Thyroid gland (tissue), 4 donors: ENCODE measurements at regions not wholly inside any gene's neighbourhood (a gene's known extent, or its start where the extent isn't known, plus 50 kb on each side); places are given as distances from the start of the nearest gene placed in this dataset.
A peak's percentile ranks its signal among the peaks of the same experiment; 100 is the strongest.

ENCODE experiments used
- DNase-seq, 2 donors: peaks; one replicate each; pipeline ENCODE4 v3.0.0-alpha.2; 2019
- H3K27ac ChIP-seq, 3 donors: fragments of 200-600 bp; sonication (generic); 1 replicate in 2 of 3; 2 replicates in 1 of 3; pipeline ENCODE4 v1.5.1; 2016 to 2019; ENCODE audit warnings: mild to moderate bottlenecking in 1 of 3, moderate library complexity in 1 of 3
- H3K27me3 ChIP-seq: fragments of 200-600 bp; sonication (generic); one replicate; pipeline ENCODE4 v1.5.1; 2019
- H3K36me3 ChIP-seq, 2 donors: fragments of 200-600 bp; sonication (generic); one replicate each; pipeline ENCODE4 v1.5.1; 2016 to 2019
- H3K4me1 ChIP-seq, 2 donors: fragments of 200-600 bp; sonication (generic); one replicate each; pipeline ENCODE4 v1.5.1; 2017 to 2019
- H3K4me3 ChIP-seq, 3 donors: fragments of 200-600 bp; sonication (generic); replicated peaks in 1 of 3; 1 replicate in 2 of 3; 2 replicates in 1 of 3; pipeline ENCODE4 v1.5.1; 2016; ENCODE audit warnings: mild to moderate bottlenecking in 1 of 3
- H3K9me3 ChIP-seq: fragments of 200-600 bp; sonication (generic); one replicate; pipeline ENCODE4 v1.5.1; 2017
- CTCF ChIP-seq, 6 experiments: fragments of 200-600 bp in 3 of 6; fragments of 450-650 bp in 3 of 6; sonication (generic) in 3 of 6; IDR thresholded peaks; one replicate each; pipeline ENCODE4 v1.5.1; 2016 to 2019; ENCODE audit warnings: antibody characterized with exemption in 6 of 6, mild to moderate bottlenecking in 2 of 6, inconsistent platforms in 1 of 6, moderate library complexity in 1 of 6
- POLR2A ChIP-seq, 2 donors: fragments of 450-650 bp; IDR thresholded peaks; one replicate each; pipeline ENCODE4 v1.6.1; 2017; ENCODE audit warnings: antibody characterized with exemption in 2 of 2, mild to moderate bottlenecking in 2 of 2, moderate library complexity in 1 of 2
- WGBS, 2 donors: methylation state at CpG; one replicate each; pipeline ENCODE4 v1.1.5; 2017; 5-methylcytosine and 5-hydroxymethylcytosine counted together
- intact Hi-C: fragments of 100-400 bp; cut with DNase I; formaldehyde crosslinking; loops from one replicate; pipeline ENCODE4 v1.15.1; 2023

DNA sequence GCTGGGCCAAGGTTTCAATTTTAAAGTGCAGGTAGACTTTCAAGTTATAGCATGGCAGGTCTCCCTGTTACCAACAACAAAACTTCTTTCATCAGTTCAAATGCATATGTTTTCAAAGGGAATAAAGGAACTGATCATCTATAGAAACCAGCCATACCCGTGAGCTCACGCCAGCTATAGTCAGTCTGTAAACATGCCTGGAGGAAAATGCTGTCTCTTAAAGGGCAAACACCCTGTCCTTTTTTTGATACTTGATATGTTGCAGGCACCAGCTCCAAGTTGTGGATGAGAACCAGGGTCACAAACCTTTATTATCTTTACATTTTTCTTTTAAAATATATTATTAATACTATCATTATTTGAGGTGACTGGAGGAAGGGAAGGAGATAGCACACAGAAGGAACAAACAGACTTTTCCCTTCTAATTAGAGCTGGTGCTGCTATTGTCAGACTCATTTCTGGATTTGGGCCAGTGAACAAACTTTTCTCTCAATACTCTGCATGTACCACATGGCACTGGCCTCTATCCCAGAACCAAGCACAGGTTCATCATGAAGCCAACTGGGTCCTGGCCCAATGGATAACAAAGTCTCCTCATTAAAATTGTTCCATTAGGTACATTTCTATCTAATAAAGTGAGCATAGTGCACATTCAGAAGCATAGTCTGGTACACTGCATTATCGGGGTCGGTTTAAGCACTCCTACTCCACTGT, 1102.4 kb downstream of the SORCS3 start:
- WGBS, 2 donors = 70 to 76% methylated on average over 4 of the region's 4 CpGs
- intact Hi-C loops = no loop called here
- Histone ChIP-seq H3K9me3 (no peaks in the 10 kb centered on the region), H3K27me3 (no peaks in the 10 kb centered on the region), H3K4me3 (no peak overlapping the region), H3K27ac (no peak overlapping the region), H3K4me1 (peaks cover 0 to 7% of the 10 kb centered on the region in 2 donors), H3K36me3 (no peaks in the 10 kb centered on the region)
- no peak for TF ChIP-seq CTCF (IDR thresholded peaks at IDR 0.05)
- no peak for TF ChIP-seq POLR2A (IDR thresholded peaks at IDR 0.05)
- DNase-seq = no peak

GRCh38 chr10:105742923-105743322, 1101.8 kb downstream of the SORCS3 start:
- DNase-seq = no peak
- H3K27ac ChIP-seq = no peak overlapping the region
- no peak for TF ChIP-seq POLR2A (IDR thresholded peaks at IDR 0.05)
- TF ChIP-seq CTCF (IDR thresholded peaks at IDR 0.05) = no peak
- whole genome bisulfite sequencing, 2 donors = 85 to 90% methylated on average over 1 of the region's 1 CpG
- no peak overlapping the region for H3K4me3 ChIP-seq
- no peaks in the 10 kb centered on the region for H3K9me3 ChIP-seq
- peaks cover 0 to 7% of the 10 kb centered on the region in 2 donors for H3K4me1 ChIP-seq
- H3K36me3 ChIP-seq = no peaks in the 10 kb centered on the region
- H3K27me3 ChIP-seq = no peaks in the 10 kb centered on the region
- intact Hi-C loops = no loop called here

DNA sequence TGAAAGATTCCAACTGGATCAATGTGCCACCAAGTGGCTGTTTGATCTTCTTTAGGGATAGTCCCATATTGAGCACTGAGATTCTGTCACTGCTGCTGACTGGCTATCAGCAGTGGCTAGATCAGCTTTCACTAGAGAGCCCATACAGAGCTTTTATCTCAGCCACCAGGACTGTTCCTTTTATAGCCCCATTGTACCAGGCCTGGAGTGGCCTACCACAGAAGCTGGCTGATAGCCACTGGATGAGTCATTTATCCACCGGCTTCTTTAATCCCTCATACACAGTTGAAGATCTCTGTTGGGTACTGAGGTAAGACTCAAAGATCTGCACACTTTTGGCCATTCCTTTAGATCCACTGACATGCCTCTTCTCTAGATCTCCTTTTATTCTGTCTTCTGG, 1101.1 kb downstream of the SORCS3 start:
- Histone ChIP-seq H3K4me1 (peaks cover 0 to 7% of the 10 kb centered on the region in 2 donors), H3K4me3 (no peak overlapping the region), H3K9me3 (no peaks in the 10 kb centered on the region), H3K27me3 (no peaks in the 10 kb centered on the region), H3K36me3 (no peaks in the 10 kb centered on the region), H3K27ac (no peak overlapping the region)
- TF ChIP-seq CTCF (IDR thresholded peaks at IDR 0.05) (no peak), POLR2A (IDR thresholded peaks at IDR 0.05) (no peak)
- WGBS, 2 donors = 81 to 85% methylated on average over 1 of the region's 1 CpG
- intact Hi-C loops = no loop called here
- DNase-seq = no peak

- H3K4me3 ChIP-seq = no peak overlapping the region
- DNase-seq = no peak
- intact Hi-C loops = no loop called here
- WGBS, 2 donors = 72 to 84% methylated on average over 2 of the region's 2 CpGs
- TF ChIP-seq CTCF (IDR thresholded peaks at IDR 0.05) = no peak
- no peak for TF ChIP-seq POLR2A (IDR thresholded peaks at IDR 0.05)
- no peaks in the 10 kb centered on the region for H3K4me1 ChIP-seq
- H3K36me3 ChIP-seq = no peaks in the 10 kb centered on the region
- no peak overlapping the region for H3K27ac ChIP-seq
- H3K9me3 ChIP-seq = no peaks in the 10 kb centered on the region
- H3K27me3 ChIP-seq = no peaks in the 10 kb centered on the region
Measured at GRCh38 chr10:105734479-105734878, 1093.4 kb downstream of the SORCS3 start.

- no peak for TF ChIP-seq POLR2A (IDR thresholded peaks at IDR 0.05)
- TF ChIP-seq CTCF (IDR thresholded peaks at IDR 0.05) = no peak
- no peaks in the 10 kb centered on the region for H3K4me1 ChIP-seq
- H3K9me3 ChIP-seq = no peaks in the 10 kb centered on the region
- no peaks in the 10 kb centered on the region for H3K27me3 ChIP-seq
- no peak overlapping the region for H3K4me3 ChIP-seq
- peak overlapping the region in 1 of 3 donors; percentile 46 for H3K27ac ChIP-seq
- intact Hi-C loops = no loop called here
- H3K36me3 ChIP-seq = no peaks in the 10 kb centered on the region
- peak in 1 of 2 donors; percentile 12 for DNase-seq
Measured at GRCh38 chr10:105733924-105734323, 1092.8 kb downstream of the SORCS3 start.
